Right atrium auricular region (tissue), 2 donors: ENCODE measurements at regions not wholly inside any gene's neighbourhood (a gene's known extent, or its start where the extent isn't known, plus 50 kb on each side); places are given as distances from the start of the nearest gene placed in this dataset.

Experiments
- DNase-seq: peaks from one replicate; pipeline ENCODE4 v3.0.0-alpha.2; 2019; ENCODE audit warnings: low spot score
- H3K27ac ChIP-seq, 2 donors: fragments of 200-600 bp; sonication (generic); 1 replicate in 1 of 2; 2 replicates in 1 of 2; pipeline ENCODE4 v1.5.1; 2016 to 2019
- H3K27me3 ChIP-seq, 2 donors: fragments of 200-600 bp; sonication (generic); one replicate each; pipeline versions ENCODE4 v1.5.1 to v1.6.0; 2017 to 2019
- H3K36me3 ChIP-seq: fragments of 200-600 bp; sonication (generic); one replicate; pipeline ENCODE4 v1.5.1; 2016
- H3K4me1 ChIP-seq, 2 donors: fragments of 200-600 bp; sonication (generic); one replicate each; pipeline versions ENCODE4 v1.5.1 to v1.6.0; 2017 to 2019
- H3K4me3 ChIP-seq, 2 donors: fragments of 200-600 bp; sonication (generic); 1 replicate in 1 of 2; 2 replicates in 1 of 2; pipeline ENCODE4 v1.5.1; 2017 to 2019; ENCODE audit warnings: mild to moderate bottlenecking in 1 of 2, moderate library complexity in 1 of 2
- H3K9me3 ChIP-seq, 2 donors: fragments of 200-600 bp; sonication (generic); one replicate each; pipeline ENCODE4 v1.5.1; 2019
- microRNA-seq, 2 donors: library from miRNA; unstranded; fragments of <30 nt; microRNA quantifications; one replicate each; pipeline ENCODE4, GENCODE V29; 2016 to 2017; ENCODE audit warnings: borderline number of aligned reads in 2 of 2, borderline replicate concordance in 1 of 2
- TF ChIP-seq, protein P1 (sequence below), 2 donors: fragments of 200-600 bp; sonication (generic); IDR thresholded peaks; one replicate each; pipeline ENCODE4 v1.5.1; 2019; ENCODE audit warnings: antibody characterized with exemption in 2 of 2

- H3K9me3 ChIP-seq, result no peaks in the 10 kb centered on the region
- no peak overlapping the region for H3K27ac ChIP-seq
- no peak for DNase-seq
- no peaks in the 10 kb centered on the region for H3K27me3 ChIP-seq
- H3K4me1 ChIP-seq, result no peaks in the 10 kb centered on the region
- no peaks in the 10 kb centered on the region for H3K36me3 ChIP-seq
- TF ChIP-seq, protein P1, sequence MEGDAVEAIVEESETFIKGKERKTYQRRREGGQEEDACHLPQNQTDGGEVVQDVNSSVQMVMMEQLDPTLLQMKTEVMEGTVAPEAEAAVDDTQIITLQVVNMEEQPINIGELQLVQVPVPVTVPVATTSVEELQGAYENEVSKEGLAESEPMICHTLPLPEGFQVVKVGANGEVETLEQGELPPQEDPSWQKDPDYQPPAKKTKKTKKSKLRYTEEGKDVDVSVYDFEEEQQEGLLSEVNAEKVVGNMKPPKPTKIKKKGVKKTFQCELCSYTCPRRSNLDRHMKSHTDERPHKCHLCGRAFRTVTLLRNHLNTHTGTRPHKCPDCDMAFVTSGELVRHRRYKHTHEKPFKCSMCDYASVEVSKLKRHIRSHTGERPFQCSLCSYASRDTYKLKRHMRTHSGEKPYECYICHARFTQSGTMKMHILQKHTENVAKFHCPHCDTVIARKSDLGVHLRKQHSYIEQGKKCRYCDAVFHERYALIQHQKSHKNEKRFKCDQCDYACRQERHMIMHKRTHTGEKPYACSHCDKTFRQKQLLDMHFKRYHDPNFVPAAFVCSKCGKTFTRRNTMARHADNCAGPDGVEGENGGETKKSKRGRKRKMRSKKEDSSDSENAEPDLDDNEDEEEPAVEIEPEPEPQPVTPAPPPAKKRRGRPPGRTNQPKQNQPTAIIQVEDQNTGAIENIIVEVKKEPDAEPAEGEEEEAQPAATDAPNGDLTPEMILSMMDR (IDR thresholded peaks at IDR 0.05), result peak; percentile 40 to 72
- H3K4me3 ChIP-seq, result no peak overlapping the region
Measured at GRCh38 chr13:99617474-99618255, 116.4 kb downstream of the TM9SF2 start.

DNA sequence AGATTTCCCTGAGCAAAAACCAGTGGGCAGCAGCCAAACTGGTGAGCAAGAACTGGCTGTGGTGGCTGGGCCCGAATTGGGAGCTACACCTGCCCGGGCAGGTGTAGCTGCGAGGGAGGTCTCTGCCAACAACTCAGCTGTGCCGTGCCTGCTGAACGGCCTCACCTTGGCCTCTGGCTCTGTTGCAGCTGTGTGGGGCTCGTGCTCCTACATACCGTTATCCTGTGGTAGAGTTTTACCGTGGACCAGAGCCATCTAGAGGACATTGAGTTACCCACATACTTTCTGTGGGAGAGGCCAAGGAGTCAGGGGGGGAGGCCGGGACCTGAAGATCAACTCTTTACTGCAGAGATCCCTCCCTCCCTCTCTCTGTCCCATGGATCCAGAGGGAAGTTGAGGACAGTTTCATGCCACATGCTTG is 113.2 kb downstream of the TM9SF2 start:
- TF ChIP-seq, protein P1 (IDR thresholded peaks at IDR 0.05), result no peak
- Histone ChIP-seq H3K4me3 (no peak overlapping the region), H3K27ac (no peak overlapping the region), H3K27me3 (no peaks in the 10 kb centered on the region), H3K4me1 (peaks cover 0 to 6% of the 10 kb centered on the region in 2 donors), H3K9me3 (no peaks in the 10 kb centered on the region), H3K36me3 (no peaks in the 10 kb centered on the region)
- no peak for DNase-seq

Small RNAs in the stretch of these regions (microRNA-seq; reads per million reads assigned to microRNA genes)
- gene MIR4306, result 0 reads per million in 2 donors
